Astrocyte of the spinal cord (primary cell): ENCODE measurements at regions not wholly inside any gene's neighbourhood (a gene's known extent, or its start where the extent isn't known, plus 50 kb on each side); places are given as distances from the start of the nearest gene placed in this dataset.

ENCODE experiments used
- DNase-seq: peaks from one replicate; pipeline ENCODE4 v3.0.0; 2011; ENCODE audit warnings: low read depth, low spot score
- H3K4me3 ChIP-seq: 2 replicates; pipeline ENCODE4 v1.5.1; 2011; ENCODE audit warnings: low read depth, mild to moderate bottlenecking, low read length, moderate library complexity
- in situ Hi-C: cut with HindIII; loops from 2 replicates; pipeline ENCODE4 v1.10.0; 2017; ENCODE audit warnings: low sequenced_read_pairs
- TF ChIP-seq, protein P1 (sequence below): IDR thresholded peaks from 2 replicates; pipeline ENCODE4 v1.5.1; 2012; ENCODE audit warnings: low read depth, mild to moderate bottlenecking, low read length, inconsistent platforms

- in situ Hi-C loops, result no loop called here
- TF ChIP-seq, protein P1, sequence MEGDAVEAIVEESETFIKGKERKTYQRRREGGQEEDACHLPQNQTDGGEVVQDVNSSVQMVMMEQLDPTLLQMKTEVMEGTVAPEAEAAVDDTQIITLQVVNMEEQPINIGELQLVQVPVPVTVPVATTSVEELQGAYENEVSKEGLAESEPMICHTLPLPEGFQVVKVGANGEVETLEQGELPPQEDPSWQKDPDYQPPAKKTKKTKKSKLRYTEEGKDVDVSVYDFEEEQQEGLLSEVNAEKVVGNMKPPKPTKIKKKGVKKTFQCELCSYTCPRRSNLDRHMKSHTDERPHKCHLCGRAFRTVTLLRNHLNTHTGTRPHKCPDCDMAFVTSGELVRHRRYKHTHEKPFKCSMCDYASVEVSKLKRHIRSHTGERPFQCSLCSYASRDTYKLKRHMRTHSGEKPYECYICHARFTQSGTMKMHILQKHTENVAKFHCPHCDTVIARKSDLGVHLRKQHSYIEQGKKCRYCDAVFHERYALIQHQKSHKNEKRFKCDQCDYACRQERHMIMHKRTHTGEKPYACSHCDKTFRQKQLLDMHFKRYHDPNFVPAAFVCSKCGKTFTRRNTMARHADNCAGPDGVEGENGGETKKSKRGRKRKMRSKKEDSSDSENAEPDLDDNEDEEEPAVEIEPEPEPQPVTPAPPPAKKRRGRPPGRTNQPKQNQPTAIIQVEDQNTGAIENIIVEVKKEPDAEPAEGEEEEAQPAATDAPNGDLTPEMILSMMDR, result no peak
These were observed 91.6 kb downstream of the THNSL2 start for GRCh38 chr2:88261725-88262124.

GRCh38 chr2:88258208-88258607 is 88.1 kb downstream of the THNSL2 start:
- H3K4me3 ChIP-seq, result no peak overlapping the region
- in situ Hi-C loops, result no loop called here
- DNase-seq, result no peak
- TF ChIP-seq, protein P1, result no peak

More at GRCh38 chr2:88261725-88262124, 91.6 kb downstream of the THNSL2 start:
- no peak for DNase-seq
- no peak overlapping the region for H3K4me3 ChIP-seq

GRCh38 chr2:88254437-88255091 is 84.4 kb downstream of the THNSL2 start:
- no peak overlapping the region for H3K4me3 ChIP-seq
- DNase-seq, result no peak
- TF ChIP-seq, protein P1, result no peak
- in situ Hi-C loops, result no loop called here

GRCh38 chr2:88253997-88254396 is 83.9 kb downstream of the THNSL2 start:
- in situ Hi-C loops, result no loop called here
- TF ChIP-seq, protein P1, result no peak
- no peak for DNase-seq
- H3K4me3 ChIP-seq, result no peak overlapping the region

- no peak overlapping the region for H3K4me3 ChIP-seq
- TF ChIP-seq, protein P1, result no peak
- no peak for DNase-seq
- in situ Hi-C loops, result no loop called here
These were observed 83.2 kb downstream of the THNSL2 start for GRCh38 chr2:88253375-88253774.

DNA sequence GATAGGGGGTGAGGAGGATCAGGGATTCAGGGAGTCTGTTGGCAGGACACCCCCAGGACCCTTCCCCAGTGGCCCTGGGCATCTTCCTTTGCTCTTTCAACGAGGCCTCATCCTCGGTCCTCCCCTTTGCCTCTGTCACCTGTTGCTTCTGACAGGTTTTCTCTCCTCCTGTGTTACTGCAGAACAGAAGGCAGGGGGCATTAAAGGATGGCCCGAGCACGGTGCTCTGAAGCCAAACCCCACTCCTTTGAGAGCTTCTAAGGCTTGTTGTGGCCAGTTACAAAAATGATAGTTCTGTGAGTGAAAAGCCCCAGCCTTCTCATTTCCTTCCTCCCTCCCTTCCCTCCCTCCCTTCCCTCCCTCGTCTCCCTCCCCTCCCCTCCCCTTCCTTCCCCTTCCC is 82.5 kb downstream of the THNSL2 start:
- DNase-seq, result no peak
- in situ Hi-C loops, result no loop called here
- no peak overlapping the region for H3K4me3 ChIP-seq
- TF ChIP-seq, protein P1, result no peak

GRCh38 chr2:88252111-88252510 is 82.0 kb downstream of the THNSL2 start:
- TF ChIP-seq, protein P1, result no peak
- H3K4me3 ChIP-seq, result no peak overlapping the region
- in situ Hi-C loops, result no loop called here
- no peak for DNase-seq
